ENCODE measurements at regions not wholly inside any gene's neighbourhood (a gene's known extent, or its start where the extent isn't known, plus 50 kb on each side); places are given as distances from the start of the nearest gene placed in this dataset.

- TF ChIP-seq POLR2A (IDR thresholded peaks at IDR 0.05): no peak
- TF ChIP-seq CTCF (IDR thresholded peaks at IDR 0.05): no peak
These were observed 79.2 kb upstream of the COL8A1 start for GRCh38 chr3:99559196-99559595.

All from Peyer's patch (tissue), 4 donors.